ENCODE measurements at regions not wholly inside any gene's neighbourhood (a gene's known extent, or its start where the extent isn't known, plus 50 kb on each side); places are given as distances from the start of the nearest gene placed in this dataset.

- TF ChIP-seq CTCF (conservative IDR thresholded peaks at IDR 0.05 in 1 of 2, IDR thresholded peaks at IDR 0.05 in 1 of 2; ENCODE audit: low read depth in 1 of 2, low read length in 2 of 2) (no peak), EZH2 (IDR thresholded peaks at IDR 0.05; ENCODE audit: low read length, missing control alignments) (no peak)
Observed at GRCh38 chr12:107243341-107243740, 150.0 kb upstream of the CRY1 start.

Data from fibroblast of lung (primary cell).